Activated CD8-positive, alpha-beta T cell treated with anti-CD3 and anti-CD28 coated beads for 36 hours (primary cell): ENCODE measurements at regions not wholly inside any gene's neighbourhood (a gene's known extent, or its start where the extent isn't known, plus 50 kb on each side); places are given as distances from the start of the nearest gene placed in this dataset.

Experiments used
- ATAC-seq: fragments of 200-7000 bp; cut with Tn5 transposase; one replicate; pipeline ENCODE4 v1.10.0; 2021; ENCODE audit warnings: mild to moderate bottlenecking, moderate library complexity
- CTCF ChIA-PET: fragments of 350-600 bp; sonication (Branson Sonifier 250); formaldehyde crosslinking; loops from one replicate; lab custom pipeline; 2021; ENCODE audit warnings: antibody characterized with exemption; lab: Charles Lee
- POLR2A ChIA-PET: fragments of 350-600 bp; sonication (Branson Sonifier 250); formaldehyde crosslinking; loops from one replicate; lab custom pipeline; 2021; ENCODE audit warnings: antibody characterized with exemption; lab: Charles Lee
- DNase-seq: peaks from one replicate; pipeline ENCODE4 v3.0.0-alpha.2; 2020
- H3K27ac Mint-ChIP-seq: one replicate; pipeline ENCODE4 v1.8.0; 2021; ENCODE audit warnings: mild to moderate bottlenecking, mixed read lengths
- H3K27me3 Mint-ChIP-seq: one replicate; pipeline ENCODE4 v1.8.0; 2021; ENCODE audit warnings: mixed read lengths
- H3K36me3 Mint-ChIP-seq: one replicate; pipeline ENCODE4 v1.8.0; 2021; ENCODE audit warnings: low read depth, mixed read lengths
- H3K4me1 Mint-ChIP-seq: one replicate; pipeline ENCODE4 v1.8.0; 2021; ENCODE audit warnings: low read depth, mixed read lengths
- H3K4me3 Mint-ChIP-seq: one replicate; pipeline ENCODE4 v1.8.0; 2021; ENCODE audit warnings: mild to moderate bottlenecking, moderate library complexity, mixed read lengths
- H3K9me3 Mint-ChIP-seq: one replicate; pipeline ENCODE4 v1.8.0; 2021; ENCODE audit warnings: mixed read lengths
- intact Hi-C: fragments of 100-400 bp; cut with micrococcal nuclease; formaldehyde crosslinking; loops from one replicate; pipeline ENCODE4 v1.10.0; 2022
- TF ChIP-seq, protein P1 (sequence below): fragments of 200-600 bp; IDR thresholded peaks from one replicate; pipeline ENCODE4 v1.8.0; 2022; ENCODE audit warnings: antibody characterized with exemption, mild to moderate bottlenecking

DNA sequence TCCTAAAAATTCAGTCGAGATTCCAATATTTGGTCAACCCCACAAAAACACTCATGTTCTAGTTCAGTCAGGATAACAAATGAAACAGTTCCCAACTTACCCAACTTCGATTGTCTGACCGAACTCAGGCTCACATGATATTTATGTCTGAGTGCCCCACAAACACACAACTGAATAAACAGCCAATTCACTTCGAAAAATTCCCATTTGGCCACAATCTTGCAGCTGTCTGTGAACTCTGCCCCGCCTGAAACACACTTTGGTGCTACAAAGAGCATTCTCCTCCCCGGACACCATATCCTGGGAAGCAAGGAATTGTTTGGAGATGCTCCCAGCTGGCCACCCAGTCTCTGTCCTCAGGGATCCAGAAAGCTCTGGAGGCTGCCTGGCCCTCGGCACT lies 52.9 kb upstream of the SIM2 start:
- no peak for ATAC-seq
- H3K27me3 Mint-ChIP-seq, result peaks cover 3% of the 10 kb centered on the region
- intact Hi-C loops, result no loop called here
- no peak overlapping the region for H3K4me3 Mint-ChIP-seq
- TF ChIP-seq, protein P1, sequence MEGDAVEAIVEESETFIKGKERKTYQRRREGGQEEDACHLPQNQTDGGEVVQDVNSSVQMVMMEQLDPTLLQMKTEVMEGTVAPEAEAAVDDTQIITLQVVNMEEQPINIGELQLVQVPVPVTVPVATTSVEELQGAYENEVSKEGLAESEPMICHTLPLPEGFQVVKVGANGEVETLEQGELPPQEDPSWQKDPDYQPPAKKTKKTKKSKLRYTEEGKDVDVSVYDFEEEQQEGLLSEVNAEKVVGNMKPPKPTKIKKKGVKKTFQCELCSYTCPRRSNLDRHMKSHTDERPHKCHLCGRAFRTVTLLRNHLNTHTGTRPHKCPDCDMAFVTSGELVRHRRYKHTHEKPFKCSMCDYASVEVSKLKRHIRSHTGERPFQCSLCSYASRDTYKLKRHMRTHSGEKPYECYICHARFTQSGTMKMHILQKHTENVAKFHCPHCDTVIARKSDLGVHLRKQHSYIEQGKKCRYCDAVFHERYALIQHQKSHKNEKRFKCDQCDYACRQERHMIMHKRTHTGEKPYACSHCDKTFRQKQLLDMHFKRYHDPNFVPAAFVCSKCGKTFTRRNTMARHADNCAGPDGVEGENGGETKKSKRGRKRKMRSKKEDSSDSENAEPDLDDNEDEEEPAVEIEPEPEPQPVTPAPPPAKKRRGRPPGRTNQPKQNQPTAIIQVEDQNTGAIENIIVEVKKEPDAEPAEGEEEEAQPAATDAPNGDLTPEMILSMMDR, result no peak
- DNase-seq, result no peak
- H3K36me3 Mint-ChIP-seq, result no peaks in the 10 kb centered on the region
- no peaks in the 10 kb centered on the region for H3K4me1 Mint-ChIP-seq
- CTCF ChIA-PET, result no interaction called here
- H3K27ac Mint-ChIP-seq, result no peak overlapping the region
- no peaks in the 10 kb centered on the region for H3K9me3 Mint-ChIP-seq
- POLR2A ChIA-PET, result no interaction called here

DNA sequence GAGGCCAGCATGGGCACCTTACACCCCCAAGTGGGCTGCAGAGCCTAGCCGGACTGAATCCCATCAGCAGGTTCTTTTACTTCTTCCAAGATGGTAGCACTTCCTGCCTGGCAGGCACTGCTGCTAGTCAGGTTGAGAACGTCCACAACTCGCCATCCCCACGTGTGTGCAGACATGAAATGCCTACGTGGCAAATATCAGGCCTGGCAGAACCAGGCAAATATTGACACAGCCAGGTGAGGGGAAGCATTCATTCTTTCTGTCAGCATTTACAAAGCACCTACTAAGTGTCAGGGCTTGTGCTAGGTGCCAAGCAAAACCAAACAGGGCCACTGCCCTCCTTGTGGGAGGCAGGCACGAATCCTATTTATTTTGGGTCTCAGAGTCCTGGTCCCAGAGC lies 52.3 kb upstream of the SIM2 start:
- Mint-ChIP-seq H3K4me3 (no peak overlapping the region), H3K9me3 (no peaks in the 10 kb centered on the region), H3K27me3 (peaks cover 3% of the 10 kb centered on the region), H3K27ac (no peak overlapping the region), H3K36me3 (no peaks in the 10 kb centered on the region), H3K4me1 (no peaks in the 10 kb centered on the region)
- TF ChIP-seq, protein P1, result no peak
- no peak for DNase-seq
- CTCF ChIA-PET, result no interaction called here
- no peak for ATAC-seq
- POLR2A ChIA-PET, result no interaction called here
- intact Hi-C loops, result no loop called here

GRCh38 chr21:36647279-36648093 lies 51.4 kb upstream of the SIM2 start:
- Mint-ChIP-seq H3K9me3 (no peaks in the 10 kb centered on the region), H3K4me1 (no peaks in the 10 kb centered on the region), H3K27me3 (peaks cover 3% of the 10 kb centered on the region), H3K36me3 (no peaks in the 10 kb centered on the region), H3K27ac (no peak overlapping the region), H3K4me3 (no peak overlapping the region)
- no peak for ATAC-seq
- no peak for DNase-seq
- intact Hi-C loops, result no loop called here
- ChIA-PET CTCF (interaction anchor here (0.7 kb wide), 1 partner anchor 17 kb away, joined by 4 read pairs; no protein-coding TSS in a partner anchor), POLR2A (no interaction called here)
- TF ChIP-seq, protein P1, result no peak
